HG03060 (cell line): ENCODE measurements at regions not wholly inside any gene's neighbourhood (a gene's known extent, or its start where the extent isn't known, plus 50 kb on each side); places are given as distances from the start of the nearest gene placed in this dataset.

Experiments
- ATAC-seq: cut with Tn5 transposase; IDR thresholded peaks from one replicate; pipeline ENCODE4 v1.9.1; 2021; ENCODE audit warnings: low read depth, moderate number of reproducible peaks; ENCODE audit not compliant: unreplicated experiment

GRCh38 chr12:116453631-116454030 lies 105.5 kb upstream of the MAP1LC3B2 start:
- no peak for ATAC-seq

GRCh38 chr12:116454076-116454475 lies 105.1 kb upstream of the MAP1LC3B2 start:
- no peak for ATAC-seq

GRCh38 chr12:116454950-116455447 lies 104.2 kb upstream of the MAP1LC3B2 start:
- no peak for ATAC-seq

GRCh38 chr12:116455540-116456329 lies 103.4 kb upstream of the MAP1LC3B2 start:
- no peak for ATAC-seq

GRCh38 chr12:116456330-116457082 lies 102.7 kb upstream of the MAP1LC3B2 start:
- no peak for ATAC-seq

GRCh38 chr12:116458492-116458891 lies 100.7 kb upstream of the MAP1LC3B2 start:
- ATAC-seq: no peak

GRCh38 chr12:116459011-116459875 lies 99.9 kb upstream of the MAP1LC3B2 start:
- no peak for ATAC-seq

- no peak for ATAC-seq
Measured at GRCh38 chr12:116459916-116460663, 99.1 kb upstream of the MAP1LC3B2 start.

GRCh38 chr12:116461060-116461459 lies 98.1 kb upstream of the MAP1LC3B2 start:
- no peak for ATAC-seq

- no peak for ATAC-seq
Measured at GRCh38 chr12:116463366-116463765, 95.8 kb upstream of the MAP1LC3B2 start.

- no peak for ATAC-seq
Measured at GRCh38 chr12:116465407-116465806, 93.8 kb upstream of the MAP1LC3B2 start.

GRCh38 chr12:116465856-116466255 lies 93.3 kb upstream of the MAP1LC3B2 start:
- ATAC-seq: no peak

- no peak for ATAC-seq
Measured at GRCh38 chr12:116466536-116466935, 92.6 kb upstream of the MAP1LC3B2 start.

GRCh38 chr12:116469344-116469743 lies 89.8 kb upstream of the MAP1LC3B2 start:
- no peak for ATAC-seq

GRCh38 chr12:116471544-116471943 lies 87.6 kb upstream of the MAP1LC3B2 start:
- no peak for ATAC-seq

GRCh38 chr12:116472193-116472592 lies 87.0 kb upstream of the MAP1LC3B2 start:
- no peak for ATAC-seq

GRCh38 chr12:116473416-116473815 lies 85.8 kb upstream of the MAP1LC3B2 start:
- ATAC-seq: no peak

- ATAC-seq: no peak
Measured at GRCh38 chr12:116474331-116474730, 84.8 kb upstream of the MAP1LC3B2 start.

- ATAC-seq: no peak
Measured at GRCh38 chr12:116474899-116475298, 84.3 kb upstream of the MAP1LC3B2 start.

GRCh38 chr12:116476227-116476822 lies 82.9 kb upstream of the MAP1LC3B2 start:
- ATAC-seq: no peak
